VCaP (cell line): ENCODE measurements at regions not wholly inside any gene's neighbourhood (a gene's known extent, or its start where the extent isn't known, plus 50 kb on each side); places are given as distances from the start of the nearest gene placed in this dataset.

Experiments
- H3K27ac ChIP-seq: fragments of 450-650 bp; 2 replicates; pipeline ENCODE4 v1.5.1; 2017
- TF ChIP-seq, protein P1 (sequence below): fragments of 450-650 bp; conservative IDR thresholded peaks from 2 replicates; pipeline ENCODE4 v1.5.1; 2017; ENCODE audit warnings: mild to moderate bottlenecking, moderate library complexity

GRCh38 chr3:77772459-77772858 lies 732.6 kb downstream of the ROBO2 start:
- TF ChIP-seq, protein P1, sequence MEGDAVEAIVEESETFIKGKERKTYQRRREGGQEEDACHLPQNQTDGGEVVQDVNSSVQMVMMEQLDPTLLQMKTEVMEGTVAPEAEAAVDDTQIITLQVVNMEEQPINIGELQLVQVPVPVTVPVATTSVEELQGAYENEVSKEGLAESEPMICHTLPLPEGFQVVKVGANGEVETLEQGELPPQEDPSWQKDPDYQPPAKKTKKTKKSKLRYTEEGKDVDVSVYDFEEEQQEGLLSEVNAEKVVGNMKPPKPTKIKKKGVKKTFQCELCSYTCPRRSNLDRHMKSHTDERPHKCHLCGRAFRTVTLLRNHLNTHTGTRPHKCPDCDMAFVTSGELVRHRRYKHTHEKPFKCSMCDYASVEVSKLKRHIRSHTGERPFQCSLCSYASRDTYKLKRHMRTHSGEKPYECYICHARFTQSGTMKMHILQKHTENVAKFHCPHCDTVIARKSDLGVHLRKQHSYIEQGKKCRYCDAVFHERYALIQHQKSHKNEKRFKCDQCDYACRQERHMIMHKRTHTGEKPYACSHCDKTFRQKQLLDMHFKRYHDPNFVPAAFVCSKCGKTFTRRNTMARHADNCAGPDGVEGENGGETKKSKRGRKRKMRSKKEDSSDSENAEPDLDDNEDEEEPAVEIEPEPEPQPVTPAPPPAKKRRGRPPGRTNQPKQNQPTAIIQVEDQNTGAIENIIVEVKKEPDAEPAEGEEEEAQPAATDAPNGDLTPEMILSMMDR: no peak
- no peak overlapping the region for H3K27ac ChIP-seq

GRCh38 chr3:77773084-77773483 lies 733.2 kb downstream of the ROBO2 start:
- TF ChIP-seq, protein P1: no peak

DNA sequence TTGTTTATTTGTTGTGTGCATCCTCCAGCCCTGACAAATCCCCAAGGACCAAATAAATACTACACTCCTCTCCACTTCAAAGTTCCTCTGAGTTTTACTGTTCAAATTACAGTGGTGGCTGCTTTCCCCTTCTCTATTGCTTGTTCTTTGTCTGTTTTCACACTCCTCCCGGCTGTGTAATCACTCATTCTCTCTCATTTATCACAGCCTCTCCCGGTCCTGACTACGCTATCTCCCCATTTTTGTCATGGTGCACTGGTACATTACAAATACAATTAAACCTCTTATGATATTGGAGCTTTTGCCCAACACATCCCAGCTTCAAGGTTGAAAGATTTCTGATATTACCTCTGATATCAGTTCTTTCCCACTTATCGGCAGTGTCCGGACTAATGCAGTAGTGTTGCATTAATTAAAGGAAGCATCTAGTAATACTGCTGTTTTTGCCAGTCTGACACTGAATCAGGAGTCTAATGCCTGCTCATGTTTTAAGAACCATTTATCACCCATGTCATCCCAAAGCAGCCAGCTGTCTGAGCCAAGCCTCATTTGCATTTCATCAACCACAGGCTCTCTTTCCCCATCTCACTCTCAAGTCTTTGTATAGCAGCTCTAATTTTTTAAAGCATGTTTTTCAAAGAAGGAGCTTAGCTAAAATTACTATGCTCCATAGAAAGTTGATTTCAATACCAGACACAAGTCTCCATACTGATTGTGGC lies 740.5 kb downstream of the ROBO2 start:
- H3K27ac ChIP-seq: no peak overlapping the region
- TF ChIP-seq, protein P1: no peak

More at GRCh38 chr3:77773084-77773483, 733.2 kb downstream of the ROBO2 start:
- no peak overlapping the region for H3K27ac ChIP-seq

GRCh38 chr3:77786216-77786615 lies 746.3 kb downstream of the ROBO2 start:
- H3K27ac ChIP-seq: no peak overlapping the region
- TF ChIP-seq, protein P1: no peak

- no peak overlapping the region for H3K27ac ChIP-seq
- TF ChIP-seq, protein P1: no peak
Measured at GRCh38 chr3:77795013-77795412, 755.1 kb downstream of the ROBO2 start.

DNA sequence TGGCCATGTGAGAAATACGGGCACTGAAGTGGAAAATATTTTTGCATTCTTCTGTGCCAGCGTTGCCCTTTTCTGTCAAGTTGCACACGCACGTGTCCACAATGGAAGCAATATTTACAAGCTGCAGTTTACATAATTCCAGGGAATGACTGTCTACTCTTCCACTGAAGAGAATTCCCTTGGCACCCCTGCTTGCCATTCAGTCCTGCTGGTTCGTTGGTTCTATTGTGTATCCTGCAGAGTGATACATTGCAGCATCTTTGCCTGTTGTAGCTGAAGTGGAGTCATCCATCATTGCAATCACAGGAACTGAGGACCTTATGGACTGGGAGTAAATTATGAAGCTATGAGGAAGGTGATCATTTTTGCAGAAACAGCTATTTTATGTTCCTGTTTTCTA lies 759.4 kb downstream of the ROBO2 start:
- no peak overlapping the region for H3K27ac ChIP-seq
- TF ChIP-seq, protein P1: no peak

DNA sequence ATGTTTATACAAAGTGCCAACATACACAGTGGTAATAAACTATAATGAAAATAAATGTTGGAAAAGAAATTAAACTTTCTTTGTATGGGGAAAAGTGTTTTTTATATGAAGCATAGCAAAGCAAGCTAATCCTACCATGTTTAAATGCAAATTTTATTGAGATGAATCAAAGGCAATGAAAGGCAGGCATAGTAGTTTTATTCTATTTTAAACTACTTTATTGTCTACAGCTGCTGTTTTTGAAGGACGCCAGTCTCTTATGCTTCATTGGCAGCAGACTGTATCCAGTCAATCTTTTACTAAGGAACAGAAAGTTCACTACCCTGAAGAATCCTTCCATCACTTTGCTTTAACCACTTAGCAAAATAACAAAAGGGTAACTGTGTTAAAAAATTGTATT lies 761.0 kb downstream of the ROBO2 start:
- no peak overlapping the region for H3K27ac ChIP-seq
- TF ChIP-seq, protein P1: no peak
